ENCODE measurements at regions not wholly inside any gene's neighbourhood (a gene's known extent, or its start where the extent isn't known, plus 50 kb on each side); places are given as distances from the start of the nearest gene placed in this dataset.

DNA sequence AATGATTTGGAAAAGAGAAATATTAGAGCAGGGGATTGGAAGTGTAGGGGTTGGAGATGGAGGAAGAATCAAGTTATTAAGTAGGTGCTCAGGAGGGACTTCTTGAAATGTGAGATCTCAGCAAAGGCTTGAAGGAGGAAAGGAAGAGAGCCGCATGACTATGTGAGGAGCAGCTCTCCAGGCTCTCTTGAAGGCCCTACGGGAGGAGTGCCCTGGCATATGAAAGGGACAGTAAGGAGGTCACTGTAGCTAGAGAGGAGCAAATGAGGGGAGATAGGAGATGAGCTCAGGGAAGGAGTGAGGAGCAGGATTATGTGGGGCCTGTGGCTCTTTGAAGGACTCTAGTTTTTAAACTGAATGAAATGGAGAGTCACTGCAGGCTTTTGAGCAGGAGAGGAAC, 181.1 kb upstream of the NABP1 start:
- no peak for DNase-seq
- Histone ChIP-seq H3K4me1 (ENCODE audit: control insufficient read depth in 1 of 2, insufficient read depth in 2 of 2, low read length in 2 of 2) (peaks cover 12 to 17% of the 10 kb centered on the region in 2 experiments), H3K79me2 (ENCODE audit: control insufficient read depth, insufficient read depth, low read length, poor library complexity) (no peaks in the 10 kb centered on the region), H3K4ac (ENCODE audit: low read depth, low read length) (no peak overlapping the region), H3K9ac (ENCODE audit: low read length) (no peak overlapping the region), H3K23ac (ENCODE audit: low read length) (no peak overlapping the region), H2BK120ac (ENCODE audit: insufficient read depth, low read length, poor library complexity) (no peak overlapping the region), H4K91ac (ENCODE audit: low read depth, low read length) (no peak overlapping the region), H3K27me3 (ENCODE audit: insufficient read depth, low read length) (no peaks in the 10 kb centered on the region), H4K8ac (ENCODE audit: low read depth, low read length) (no peak overlapping the region), H4K12ac (ENCODE audit: low read depth, low read length) (no peak overlapping the region), H3K4me3 (ENCODE audit: low read depth, low read length) (no peak overlapping the region), H2BK12ac (ENCODE audit: low read length) (no peak overlapping the region), H3K9me3 (ENCODE audit: insufficient read depth, low read depth, low read length) (no peaks in the 10 kb centered on the region), H2AFZ (ENCODE audit: insufficient read depth, low read length, poor library complexity) (no peak overlapping the region), H3K18ac (ENCODE audit: low read length) (no peak overlapping the region), H3K36me3 (ENCODE audit: control insufficient read depth in 1 of 2, insufficient read depth in 2 of 2, low read length in 2 of 2) (no peaks in the 10 kb centered on the region), H3K27ac (ENCODE audit: low read depth, low read length) (no peak overlapping the region), H3K4me2 (ENCODE audit: low read length) (no peak overlapping the region), H3K14ac (ENCODE audit: low read length) (no peak overlapping the region), H3K79me1 (ENCODE audit: low read length) (peaks cover 4% of the 10 kb centered on the region), H2BK5ac (ENCODE audit: low read depth, low read length, poor library complexity) (no peak overlapping the region), H2AK5ac (ENCODE audit: low read length) (no peak overlapping the region)
- WGBS (ENCODE audit: extremely low coverage, insufficient coverage, insufficient read length), result no CpG with 5 or more reads among the region's 2 CpGs

- Histone ChIP-seq H3K4ac (ENCODE audit: low read depth, low read length) (no peak overlapping the region), H2BK12ac (ENCODE audit: low read length) (no peak overlapping the region), H3K79me1 (ENCODE audit: low read length) (peaks cover 4% of the 10 kb centered on the region), H4K91ac (ENCODE audit: low read depth, low read length) (no peak overlapping the region), H3K9me3 (ENCODE audit: insufficient read depth, low read depth, low read length) (no peaks in the 10 kb centered on the region), H3K14ac (ENCODE audit: low read length) (no peak overlapping the region), H2BK5ac (ENCODE audit: low read depth, low read length, poor library complexity) (no peak overlapping the region), H2BK120ac (ENCODE audit: insufficient read depth, low read length, poor library complexity) (no peak overlapping the region), H3K79me2 (ENCODE audit: control insufficient read depth, insufficient read depth, low read length, poor library complexity) (no peaks in the 10 kb centered on the region), H2AFZ (ENCODE audit: insufficient read depth, low read length, poor library complexity) (no peak overlapping the region), H3K4me3 (ENCODE audit: low read depth, low read length) (no peak overlapping the region), H2AK5ac (ENCODE audit: low read length) (no peak overlapping the region), H3K27me3 (ENCODE audit: insufficient read depth, low read length) (no peaks in the 10 kb centered on the region), H3K9ac (ENCODE audit: low read length) (no peak overlapping the region), H3K4me1 (ENCODE audit: control insufficient read depth in 1 of 2, insufficient read depth in 2 of 2, low read length in 2 of 2) (peaks cover 12 to 17% of the 10 kb centered on the region in 2 experiments), H3K18ac (ENCODE audit: low read length) (no peak overlapping the region), H4K8ac (ENCODE audit: low read depth, low read length) (no peak overlapping the region), H3K23ac (ENCODE audit: low read length) (no peak overlapping the region), H3K27ac (ENCODE audit: low read depth, low read length) (no peak overlapping the region), H3K36me3 (ENCODE audit: control insufficient read depth in 1 of 2, insufficient read depth in 2 of 2, low read length in 2 of 2) (no peaks in the 10 kb centered on the region), H3K4me2 (ENCODE audit: low read length) (no peak overlapping the region), H4K12ac (ENCODE audit: low read depth, low read length) (no peak overlapping the region)
- no CpG with 5 or more reads among the region's 3 CpGs for WGBS (ENCODE audit: extremely low coverage, insufficient coverage, insufficient read length)
- no peak for DNase-seq
These were observed 180.1 kb upstream of the NABP1 start for GRCh38 chr2:191497822-191498221.

- DNase-seq, result no peak
- Histone ChIP-seq H3K4me2 (ENCODE audit: low read length) (no peak overlapping the region), H2BK120ac (ENCODE audit: insufficient read depth, low read length, poor library complexity) (no peak overlapping the region), H3K27ac (ENCODE audit: low read depth, low read length) (no peak overlapping the region), H4K8ac (ENCODE audit: low read depth, low read length) (no peak overlapping the region), H3K23ac (ENCODE audit: low read length) (no peak overlapping the region), H3K79me1 (ENCODE audit: low read length) (peaks cover 4% of the 10 kb centered on the region), H3K79me2 (ENCODE audit: control insufficient read depth, insufficient read depth, low read length, poor library complexity) (no peaks in the 10 kb centered on the region), H3K36me3 (ENCODE audit: control insufficient read depth in 1 of 2, insufficient read depth in 2 of 2, low read length in 2 of 2) (no peaks in the 10 kb centered on the region), H3K4me1 (ENCODE audit: control insufficient read depth in 1 of 2, insufficient read depth in 2 of 2, low read length in 2 of 2) (peaks cover 12 to 17% of the 10 kb centered on the region in 2 experiments), H2BK12ac (ENCODE audit: low read length) (no peak overlapping the region), H2AK5ac (ENCODE audit: low read length) (no peak overlapping the region), H2AFZ (ENCODE audit: insufficient read depth, low read length, poor library complexity) (no peak overlapping the region), H2BK5ac (ENCODE audit: low read depth, low read length, poor library complexity) (no peak overlapping the region), H4K91ac (ENCODE audit: low read depth, low read length) (no peak overlapping the region), H3K18ac (ENCODE audit: low read length) (no peak overlapping the region), H3K14ac (ENCODE audit: low read length) (no peak overlapping the region), H3K4ac (ENCODE audit: low read depth, low read length) (no peak overlapping the region), H3K9me3 (ENCODE audit: insufficient read depth, low read depth, low read length) (no peaks in the 10 kb centered on the region), H3K27me3 (ENCODE audit: insufficient read depth, low read length) (no peaks in the 10 kb centered on the region), H3K4me3 (ENCODE audit: low read depth, low read length) (no peak overlapping the region), H4K12ac (ENCODE audit: low read depth, low read length) (no peak overlapping the region), H3K9ac (ENCODE audit: low read length) (no peak overlapping the region)
- WGBS (ENCODE audit: extremely low coverage, insufficient coverage, insufficient read length), result no CpG with 5 or more reads among the region's 5 CpGs
These were observed 178.9 kb upstream of the NABP1 start for GRCh38 chr2:191499050-191499449.

DNA sequence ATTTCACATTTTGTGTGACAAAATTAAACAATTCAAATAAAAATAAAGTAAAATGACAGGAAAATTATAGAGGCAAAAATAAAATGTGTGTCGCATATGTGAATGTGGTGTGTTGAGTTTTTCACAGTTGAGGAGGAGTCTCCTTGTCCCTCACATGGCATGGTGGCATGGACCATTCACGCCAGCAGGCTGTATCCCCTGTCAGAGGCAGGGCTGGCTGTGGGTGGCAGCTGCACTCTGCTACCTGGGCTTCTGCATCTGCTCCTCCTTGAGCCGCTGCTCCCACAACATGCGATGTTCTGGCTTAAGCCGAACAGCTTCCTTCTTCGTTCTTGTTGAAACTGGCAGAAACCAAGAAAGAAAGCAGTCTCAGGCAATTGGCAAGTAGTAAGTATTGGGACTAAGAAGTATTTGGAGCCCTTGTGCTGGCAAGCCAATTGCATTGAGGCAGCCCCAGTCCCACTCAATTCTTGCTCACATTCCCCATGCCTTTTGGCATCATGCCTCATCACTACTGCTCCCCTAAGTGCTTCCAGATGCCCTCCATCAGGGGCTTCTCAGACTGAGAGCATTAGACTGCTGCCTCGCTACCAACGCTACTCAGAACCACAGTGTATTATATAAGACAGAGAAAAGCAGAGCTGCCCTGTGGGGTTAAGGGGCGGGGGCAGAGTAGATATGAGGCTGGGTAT, 177.9 kb upstream of the NABP1 start:
- H2AFZ ChIP-seq (ENCODE audit: insufficient read depth, low read length, poor library complexity), result no peak overlapping the region
- no peak overlapping the region for H2BK120ac ChIP-seq (ENCODE audit: insufficient read depth, low read length, poor library complexity)
- no peak overlapping the region for H3K27ac ChIP-seq (ENCODE audit: low read depth, low read length)
- no peak overlapping the region for H3K4me3 ChIP-seq (ENCODE audit: low read depth, low read length)
- no peaks in the 10 kb centered on the region for H3K36me3 ChIP-seq (ENCODE audit: control insufficient read depth in 1 of 2, insufficient read depth in 2 of 2, low read length in 2 of 2)
- no peak overlapping the region for H3K4ac ChIP-seq (ENCODE audit: low read depth, low read length)
- no peak overlapping the region for H3K4me2 ChIP-seq (ENCODE audit: low read length)
- H3K79me1 ChIP-seq (ENCODE audit: low read length), result peaks cover 4% of the 10 kb centered on the region
- no peak overlapping the region for H2BK5ac ChIP-seq (ENCODE audit: low read depth, low read length, poor library complexity)
- H4K91ac ChIP-seq (ENCODE audit: low read depth, low read length), result no peak overlapping the region
- no peak overlapping the region for H3K18ac ChIP-seq (ENCODE audit: low read length)
- no peak overlapping the region for H3K23ac ChIP-seq (ENCODE audit: low read length)
- H4K8ac ChIP-seq (ENCODE audit: low read depth, low read length), result no peak overlapping the region
- no peak overlapping the region for H3K9ac ChIP-seq (ENCODE audit: low read length)
- H3K9me3 ChIP-seq (ENCODE audit: insufficient read depth, low read depth, low read length), result no peaks in the 10 kb centered on the region
- H4K12ac ChIP-seq (ENCODE audit: low read depth, low read length), result no peak overlapping the region
- H2BK12ac ChIP-seq (ENCODE audit: low read length), result no peak overlapping the region
- H3K14ac ChIP-seq (ENCODE audit: low read length), result no peak overlapping the region
- WGBS (ENCODE audit: extremely low coverage, insufficient coverage, insufficient read length), result no CpG with 5 or more reads among the region's 9 CpGs
- no peaks in the 10 kb centered on the region for H3K79me2 ChIP-seq (ENCODE audit: control insufficient read depth, insufficient read depth, low read length, poor library complexity)
- no peak for DNase-seq
- no peaks in the 10 kb centered on the region for H3K27me3 ChIP-seq (ENCODE audit: insufficient read depth, low read length)
- peaks cover 7 to 12% of the 10 kb centered on the region in 2 experiments for H3K4me1 ChIP-seq (ENCODE audit: control insufficient read depth in 1 of 2, insufficient read depth in 2 of 2, low read length in 2 of 2)
- no peak overlapping the region for H2AK5ac ChIP-seq (ENCODE audit: low read length)

All from trophoblast cell (in vitro differentiated cells and primary cell).